Brain microvascular endothelial cell (primary cell): ENCODE measurements at regions not wholly inside any gene's neighbourhood (a gene's known extent, or its start where the extent isn't known, plus 50 kb on each side); places are given as distances from the start of the nearest gene placed in this dataset.

Experiments used
- DNase-seq: peaks from one replicate; pipeline ENCODE4 v3.0.0-alpha.2; 2020
- H3K27ac ChIP-seq: fragments of 250-450 bp; sonication (Bioruptor Pico); 2 replicates; pipeline ENCODE4 v1.5.1; 2020; ENCODE audit warnings: mild to moderate bottlenecking, moderate library complexity
- H3K27me3 ChIP-seq: fragments of 250-450 bp; sonication (Bioruptor Pico); replicated peaks from 2 replicates; pipeline ENCODE4 v1.5.1; 2020; ENCODE audit warnings: mild to moderate bottlenecking
- H3K36me3 ChIP-seq: fragments of 250-450 bp; sonication (Bioruptor Pico); replicated peaks from 2 replicates; pipeline ENCODE4 v1.5.1; 2020; ENCODE audit warnings: mild to moderate bottlenecking
- H3K4me3 ChIP-seq: 2 replicates; pipeline ENCODE4 v1.5.1; 2011; ENCODE audit warnings: low read depth, mild to moderate bottlenecking, control low read depth, low read length, moderate library complexity
- in situ Hi-C: cut with HindIII; loops from 2 replicates; pipeline ENCODE4 v1.10.0; 2017; ENCODE audit warnings: low sequenced_read_pairs, low pct_ligation_motif_present
- TF ChIP-seq, protein P1 (sequence below): IDR thresholded peaks from 2 replicates; pipeline ENCODE4 v1.5.1; 2011; ENCODE audit warnings: low read depth, mild to moderate bottlenecking, moderate library complexity, low read length, control low read depth, inconsistent platforms; ENCODE audit errors: missing control alignments

DNA sequence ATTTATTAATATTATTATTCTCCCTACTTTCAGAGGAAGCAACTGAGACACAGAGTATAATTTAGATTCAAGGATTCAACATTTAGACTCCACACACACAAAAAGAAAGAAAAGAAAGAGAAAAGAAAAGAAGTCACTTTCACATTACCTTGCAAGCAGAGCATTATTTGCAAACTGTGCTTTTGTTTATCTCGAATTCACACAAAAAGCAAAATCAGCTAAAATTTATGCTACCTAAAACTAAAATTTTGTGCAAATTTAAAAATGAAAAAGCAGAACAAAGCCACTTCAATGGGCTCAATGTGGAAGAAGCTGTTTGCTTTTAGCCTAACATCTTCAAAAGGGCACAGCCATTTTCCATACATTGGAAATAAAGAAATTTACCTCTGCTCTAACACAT, 1282.7 kb upstream of the GYPC start:
- Histone ChIP-seq H3K27ac (no peak overlapping the region), H3K27me3 (no peaks in the 10 kb centered on the region), H3K36me3 (no peaks in the 10 kb centered on the region), H3K4me3 (no peak overlapping the region)
- in situ Hi-C loops = no loop called here
- TF ChIP-seq, protein P1, sequence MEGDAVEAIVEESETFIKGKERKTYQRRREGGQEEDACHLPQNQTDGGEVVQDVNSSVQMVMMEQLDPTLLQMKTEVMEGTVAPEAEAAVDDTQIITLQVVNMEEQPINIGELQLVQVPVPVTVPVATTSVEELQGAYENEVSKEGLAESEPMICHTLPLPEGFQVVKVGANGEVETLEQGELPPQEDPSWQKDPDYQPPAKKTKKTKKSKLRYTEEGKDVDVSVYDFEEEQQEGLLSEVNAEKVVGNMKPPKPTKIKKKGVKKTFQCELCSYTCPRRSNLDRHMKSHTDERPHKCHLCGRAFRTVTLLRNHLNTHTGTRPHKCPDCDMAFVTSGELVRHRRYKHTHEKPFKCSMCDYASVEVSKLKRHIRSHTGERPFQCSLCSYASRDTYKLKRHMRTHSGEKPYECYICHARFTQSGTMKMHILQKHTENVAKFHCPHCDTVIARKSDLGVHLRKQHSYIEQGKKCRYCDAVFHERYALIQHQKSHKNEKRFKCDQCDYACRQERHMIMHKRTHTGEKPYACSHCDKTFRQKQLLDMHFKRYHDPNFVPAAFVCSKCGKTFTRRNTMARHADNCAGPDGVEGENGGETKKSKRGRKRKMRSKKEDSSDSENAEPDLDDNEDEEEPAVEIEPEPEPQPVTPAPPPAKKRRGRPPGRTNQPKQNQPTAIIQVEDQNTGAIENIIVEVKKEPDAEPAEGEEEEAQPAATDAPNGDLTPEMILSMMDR = no peak
- DNase-seq = no peak

DNA sequence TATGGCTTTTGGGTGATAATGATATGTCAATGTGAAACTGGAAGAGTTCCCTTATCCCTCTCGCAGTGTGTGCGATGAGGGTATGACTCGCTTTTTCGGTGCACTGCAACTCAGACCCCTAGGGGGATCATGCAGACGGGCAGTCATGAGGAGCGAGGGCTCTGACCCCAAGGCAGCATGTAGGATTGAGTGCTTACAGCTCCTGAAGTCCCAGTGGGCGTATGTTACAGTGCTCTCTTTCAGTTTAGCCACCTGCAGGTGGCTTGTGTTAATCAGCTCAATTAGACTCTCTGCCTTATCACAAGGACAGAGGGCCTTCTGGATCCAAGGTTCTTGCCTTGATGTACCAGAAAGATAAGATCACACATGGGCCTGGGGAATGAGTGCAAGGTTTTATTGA, 1269.9 kb upstream of the GYPC start:
- no peak for DNase-seq
- TF ChIP-seq, protein P1 = no peak
- H3K36me3 ChIP-seq = no peaks in the 10 kb centered on the region
- in situ Hi-C loops = no loop called here
- H3K4me3 ChIP-seq = no peak overlapping the region
- H3K27me3 ChIP-seq = no peaks in the 10 kb centered on the region
- H3K27ac ChIP-seq = no peak overlapping the region

DNA sequence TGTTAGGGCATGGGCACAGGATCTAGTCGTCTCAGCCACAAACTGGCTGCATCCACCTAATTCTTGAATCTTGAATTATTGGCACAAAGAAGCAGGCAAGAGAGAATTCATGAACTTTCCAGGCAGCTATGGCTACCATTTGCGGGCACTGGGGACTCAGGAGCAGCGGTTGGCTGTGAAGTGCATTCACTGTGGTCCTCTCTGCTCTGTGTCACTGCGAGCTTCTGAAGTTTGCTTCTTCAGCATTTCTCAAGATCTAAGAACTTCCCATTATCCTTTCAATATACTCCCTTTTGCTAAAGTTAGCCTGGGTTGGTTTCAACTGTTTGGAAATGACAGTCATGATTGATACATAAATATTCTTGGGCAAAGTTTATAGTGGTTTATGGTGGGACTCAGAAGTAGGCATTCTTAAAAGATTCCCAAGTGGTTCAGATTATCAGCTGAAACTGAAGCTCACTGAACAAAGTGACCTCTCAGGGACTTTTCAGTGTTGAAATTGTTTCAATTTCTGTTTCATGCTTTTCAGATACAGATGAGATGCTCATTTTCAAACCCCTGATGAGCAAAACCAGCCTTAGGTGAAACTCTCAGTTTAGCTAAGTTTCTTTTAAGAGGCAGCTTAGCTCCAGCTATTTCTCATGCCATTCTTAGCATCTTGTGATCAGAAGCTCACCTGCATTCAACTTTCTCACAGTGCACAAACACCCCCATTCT, 1258.3 kb upstream of the GYPC start:
- in situ Hi-C loops = no loop called here
- Histone ChIP-seq H3K27me3 (no peaks in the 10 kb centered on the region), H3K4me3 (no peak overlapping the region), H3K27ac (no peak overlapping the region), H3K36me3 (no peaks in the 10 kb centered on the region)
- TF ChIP-seq, protein P1 = no peak
- DNase-seq = no peak

DNA sequence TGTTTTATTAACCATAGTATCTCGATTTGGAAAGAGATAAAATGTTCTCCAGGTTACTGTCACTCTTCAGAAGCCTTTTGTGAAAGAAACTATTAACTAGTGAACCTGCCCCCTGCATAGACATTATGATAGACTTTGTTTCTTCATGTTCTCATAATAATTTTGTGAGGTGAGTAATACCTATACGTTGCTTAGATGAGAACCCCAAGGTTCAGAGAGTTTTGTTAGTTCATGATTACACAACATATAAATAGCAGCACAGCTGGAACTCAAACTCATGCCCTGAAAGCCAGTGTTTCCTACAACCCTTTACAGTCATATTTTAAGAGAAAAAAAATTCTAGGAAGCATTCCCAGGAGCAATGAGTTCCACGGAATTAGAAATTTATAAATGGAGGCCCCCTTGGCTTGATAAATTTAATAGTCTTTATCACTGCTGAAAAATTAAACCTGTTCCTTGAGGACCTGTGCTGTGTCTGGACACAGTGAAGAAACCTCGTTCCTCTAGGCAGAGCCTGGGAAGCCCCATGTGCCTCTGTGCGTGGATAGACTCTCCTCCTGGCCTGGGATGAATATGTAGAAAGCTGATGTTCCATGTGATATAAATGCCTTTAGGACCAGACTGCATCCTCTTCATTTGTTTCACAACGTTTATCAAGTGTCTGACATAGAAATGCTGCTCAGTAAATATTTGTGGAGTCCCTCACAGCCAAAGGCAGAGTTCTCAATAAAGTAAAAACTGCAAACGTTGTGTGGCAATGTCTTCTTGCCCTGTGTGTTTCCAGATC, 1257.0 kb upstream of the GYPC start:
- Histone ChIP-seq H3K4me3 (no peak overlapping the region), H3K36me3 (no peaks in the 10 kb centered on the region), H3K27ac (no peak overlapping the region), H3K27me3 (no peaks in the 10 kb centered on the region)
- in situ Hi-C loops = no loop called here
- no peak for DNase-seq
- TF ChIP-seq, protein P1 = no peak

DNA sequence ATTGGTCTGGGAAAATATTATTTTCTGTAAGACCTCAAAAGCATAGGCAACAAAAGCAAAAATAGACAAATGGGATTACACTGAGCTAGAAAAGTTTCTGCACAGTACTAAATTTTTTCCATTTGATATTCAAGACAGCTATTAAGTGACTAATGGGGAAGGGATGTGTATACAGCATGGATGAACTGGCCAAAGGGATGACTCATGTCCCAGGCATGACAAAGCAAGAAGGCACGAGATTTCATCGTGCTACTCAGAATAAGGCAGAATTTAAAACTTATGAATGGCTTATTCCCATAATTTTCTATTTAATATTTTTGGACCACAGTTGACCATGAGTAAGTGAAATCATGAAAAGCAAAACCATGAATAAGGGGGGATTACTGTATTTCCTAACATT, 1250.1 kb upstream of the GYPC start:
- no peaks in the 10 kb centered on the region for H3K36me3 ChIP-seq
- no peak overlapping the region for H3K4me3 ChIP-seq
- in situ Hi-C loops = no loop called here
- TF ChIP-seq, protein P1 = no peak
- H3K27me3 ChIP-seq = no peaks in the 10 kb centered on the region
- H3K27ac ChIP-seq = peak overlapping the region; percentile 34
- DNase-seq = peak; percentile 93
